GM12891 (cell line): ENCODE measurements at regions not wholly inside any gene's neighbourhood (a gene's known extent, or its start where the extent isn't known, plus 50 kb on each side); places are given as distances from the start of the nearest gene placed in this dataset.

Source experiments
- POLR2A ChIP-seq: IDR thresholded peaks from 2 replicates; pipeline ENCODE4 v1.6.1; 2011; ENCODE audit warnings: low read depth, low read length, control low read depth
- POLR2AphosphoS5 ChIP-seq: IDR thresholded peaks from 2 replicates; pipeline ENCODE4 v1.6.1; 2011; ENCODE audit warnings: low read depth, low read length, control low read depth

DNA sequence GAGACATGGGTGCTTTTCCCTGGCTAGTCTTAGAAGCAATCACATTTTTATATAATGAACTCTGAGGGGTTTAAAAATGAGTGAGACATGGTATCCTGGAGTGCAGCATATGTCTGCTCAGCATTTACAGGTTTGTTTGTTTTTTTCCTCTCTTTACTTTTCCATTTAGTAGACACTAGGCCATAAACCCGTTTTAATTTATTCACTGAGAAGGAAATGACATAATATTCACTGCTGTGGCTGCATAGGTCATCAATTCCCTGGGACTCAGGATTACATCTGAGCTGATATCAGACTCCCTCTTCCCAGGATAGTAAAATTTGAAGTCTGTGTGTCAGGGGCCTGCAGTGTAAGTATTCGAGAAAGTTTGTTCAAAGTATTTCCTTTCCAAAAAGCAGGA is 178.9 kb upstream of the SPRY1 start:
- TF ChIP-seq POLR2AphosphoS5 = no peak
- TF ChIP-seq POLR2A = no peak
